ENCODE measurements at regions not wholly inside any gene's neighbourhood (a gene's known extent, or its start where the extent isn't known, plus 50 kb on each side); places are given as distances from the start of the nearest gene placed in this dataset.

DNA sequence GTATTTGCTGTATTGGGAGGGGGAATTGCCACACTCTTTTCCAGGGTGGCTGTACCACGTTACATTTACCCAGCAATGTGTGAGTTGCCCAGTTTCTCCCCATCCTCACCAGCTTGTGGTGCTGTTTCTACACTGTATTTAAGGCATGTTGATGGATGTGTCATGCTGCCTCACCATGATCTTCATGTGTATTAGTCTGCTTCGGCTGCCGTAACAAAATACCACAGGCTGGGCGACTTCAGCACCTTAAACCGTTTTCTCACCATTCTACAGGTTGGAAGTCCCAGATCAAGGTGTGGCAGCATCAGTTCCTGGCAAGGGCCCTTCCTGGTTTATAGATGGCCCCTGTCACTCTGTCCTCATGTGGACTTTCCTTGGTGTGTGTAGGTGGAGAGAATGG is 169.7 kb downstream of the IGLL1 start:
- no peak for DNase-seq (ENCODE audit: low spot score)

DNA sequence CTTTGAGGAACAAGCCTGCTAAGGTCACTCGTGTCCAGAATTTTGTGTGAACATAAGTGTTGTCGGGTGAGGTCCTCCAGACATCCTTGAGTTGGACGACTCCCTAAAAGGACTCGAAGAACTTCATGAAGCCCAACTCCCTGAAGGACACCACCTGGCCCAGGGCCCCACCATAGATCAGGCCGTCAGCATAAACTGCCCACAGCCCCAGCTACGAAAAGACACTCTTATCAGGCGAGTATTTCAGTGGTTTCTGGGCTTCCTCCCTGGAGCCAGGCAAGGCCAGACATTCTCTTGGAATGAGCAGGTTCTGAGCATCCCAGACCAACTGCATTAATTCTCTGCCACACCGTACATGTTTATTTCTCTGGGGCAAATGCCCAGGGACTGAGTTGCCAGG is 170.1 kb downstream of the IGLL1 start:
- DNase-seq (ENCODE audit: low spot score), result no peak

GRCh38 chr22:23408321-23408720 is 171.8 kb downstream of the IGLL1 start:
- DNase-seq (ENCODE audit: low spot score), result no peak

DNA sequence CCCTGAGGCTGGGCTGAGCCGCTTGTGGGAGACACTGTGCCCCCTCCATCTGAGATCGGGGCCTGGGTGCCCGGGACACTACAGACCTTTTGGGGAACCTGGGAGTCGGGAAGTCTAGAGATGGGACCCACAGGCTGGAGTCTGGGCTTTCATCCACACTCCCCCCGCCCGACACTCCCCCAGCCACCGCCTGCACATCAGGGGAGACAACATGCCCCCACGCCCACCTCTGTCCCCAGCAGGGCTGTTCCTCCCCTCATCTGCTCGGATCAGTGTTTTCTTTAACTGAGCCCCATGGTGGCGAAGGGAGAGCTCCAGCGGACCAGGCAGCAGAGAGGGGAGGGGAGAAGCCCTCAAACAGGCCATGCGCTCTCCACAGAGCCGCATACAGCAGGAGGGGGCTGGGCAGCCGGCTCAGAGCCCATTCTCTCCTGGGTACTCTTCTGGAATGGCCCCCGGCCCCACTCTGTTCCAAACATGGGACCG is 174.7 kb downstream of the IGLL1 start:
- no peak for DNase-seq (ENCODE audit: low spot score)

DNA sequence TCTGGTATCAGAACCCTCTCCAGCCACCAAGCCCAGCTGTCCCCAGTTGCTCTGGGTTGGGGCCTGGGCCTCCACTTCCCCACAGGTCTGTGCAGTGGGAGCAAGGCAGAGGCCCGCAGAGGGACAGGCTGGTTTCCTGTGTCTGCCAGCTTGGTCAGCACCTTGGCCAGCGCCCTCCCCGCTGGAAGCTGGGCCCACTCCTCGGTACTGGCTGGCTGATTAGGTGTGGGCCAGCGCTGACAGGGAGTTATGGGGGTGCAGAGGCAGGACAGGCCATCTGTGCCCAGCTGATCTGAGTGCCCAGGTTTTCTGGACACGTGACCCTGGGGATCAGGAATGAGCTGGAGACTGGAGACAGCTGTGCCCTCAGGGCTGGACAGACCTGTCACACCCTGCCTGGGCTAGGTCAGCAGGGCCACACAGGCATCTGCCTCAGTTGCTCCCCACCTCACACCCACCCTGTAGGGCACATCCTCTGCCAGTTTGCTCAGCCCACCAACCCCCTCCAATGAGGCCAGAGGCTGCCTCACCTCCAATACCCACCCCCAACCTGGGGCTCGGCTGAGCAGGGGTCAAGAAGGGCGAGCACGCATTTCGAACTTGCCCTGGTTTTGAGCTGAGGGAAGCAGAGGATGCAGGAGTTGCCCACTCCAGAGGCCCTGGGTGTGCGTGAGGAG is 175.3 kb downstream of the IGLL1 start:
- DNase-seq (ENCODE audit: low spot score), result no peak

GRCh38 chr22:23403720-23404688 is 176.1 kb downstream of the IGLL1 start:
- DNase-seq (ENCODE audit: low spot score), result no peak

DNA sequence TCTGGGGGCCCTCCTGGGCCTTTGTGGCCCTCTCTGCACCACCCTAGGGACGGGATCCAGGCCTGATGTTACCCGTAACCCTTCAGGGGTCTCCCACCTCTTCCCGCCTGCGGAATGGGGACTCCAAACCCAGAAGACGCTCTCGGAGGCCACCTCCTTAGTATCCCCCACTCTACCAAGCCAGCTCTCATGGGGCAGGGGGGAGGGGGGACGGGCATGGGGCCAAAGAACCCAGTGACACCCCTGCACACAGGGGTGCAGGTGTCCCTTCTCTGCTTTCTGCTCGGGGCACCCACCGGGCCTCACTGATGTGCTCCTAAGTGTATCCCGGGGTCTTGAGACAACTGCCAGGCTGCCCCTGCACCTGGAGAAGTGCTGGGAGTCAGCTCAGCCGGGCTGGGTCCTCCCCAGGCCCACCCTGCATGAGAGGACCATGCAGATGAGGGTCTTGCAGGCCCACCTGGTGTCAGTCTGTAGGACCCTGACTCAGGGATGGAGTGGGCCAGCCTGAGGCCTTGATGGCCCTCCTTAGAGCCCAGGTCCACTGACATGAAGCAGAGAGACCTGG is 176.9 kb downstream of the IGLL1 start:
- DNase-seq (ENCODE audit: low spot score), result no peak

DNA sequence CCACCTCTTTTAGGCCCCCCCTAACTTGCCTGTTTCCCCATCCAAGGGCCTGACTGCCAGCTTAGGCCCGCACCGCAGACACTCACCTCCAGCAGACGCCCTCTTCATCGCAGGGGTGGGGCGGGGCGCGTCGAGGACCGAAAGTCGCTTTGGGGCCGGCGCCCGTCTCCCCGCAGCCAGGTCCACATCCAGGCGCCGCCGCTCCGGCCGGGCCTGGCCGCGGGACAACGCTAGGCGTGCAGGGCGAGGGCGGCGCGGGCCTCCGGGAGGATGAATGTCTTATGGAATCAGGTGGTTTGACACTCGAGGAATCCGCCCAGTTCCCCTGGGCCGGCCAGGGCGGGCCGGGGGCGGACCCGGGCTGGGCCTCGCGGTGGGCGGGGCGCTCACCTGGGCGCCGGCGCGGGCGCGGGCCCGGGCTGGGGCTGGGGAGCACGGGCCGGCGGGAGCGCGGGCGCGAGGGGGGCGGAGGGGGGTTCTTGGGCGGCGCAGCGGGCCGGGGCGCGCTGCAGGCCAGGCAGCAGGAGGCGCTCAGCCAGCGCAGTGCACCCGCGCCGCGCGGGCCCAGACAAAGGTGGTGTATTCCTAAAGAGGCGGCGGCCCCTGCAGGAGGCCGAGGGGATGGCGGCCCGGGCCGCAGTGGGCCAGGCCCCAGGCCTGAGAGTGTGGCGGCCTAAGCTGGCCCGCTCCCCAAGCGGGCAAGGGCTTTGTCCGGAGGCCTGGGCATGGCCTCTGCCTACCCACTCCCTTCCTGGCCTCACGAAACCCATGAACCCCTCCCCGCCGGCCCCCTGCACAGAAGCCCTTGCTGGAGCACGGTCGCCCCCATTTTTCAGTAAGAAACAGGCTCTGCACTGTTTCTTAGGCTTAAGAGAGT is 177.6 kb downstream of the IGLL1 start:
- DNase-seq (ENCODE audit: low spot score), result no peak

GRCh38 chr22:23401910-23402274 is 178.2 kb downstream of the IGLL1 start:
- no peak for DNase-seq (ENCODE audit: low spot score)

DNA sequence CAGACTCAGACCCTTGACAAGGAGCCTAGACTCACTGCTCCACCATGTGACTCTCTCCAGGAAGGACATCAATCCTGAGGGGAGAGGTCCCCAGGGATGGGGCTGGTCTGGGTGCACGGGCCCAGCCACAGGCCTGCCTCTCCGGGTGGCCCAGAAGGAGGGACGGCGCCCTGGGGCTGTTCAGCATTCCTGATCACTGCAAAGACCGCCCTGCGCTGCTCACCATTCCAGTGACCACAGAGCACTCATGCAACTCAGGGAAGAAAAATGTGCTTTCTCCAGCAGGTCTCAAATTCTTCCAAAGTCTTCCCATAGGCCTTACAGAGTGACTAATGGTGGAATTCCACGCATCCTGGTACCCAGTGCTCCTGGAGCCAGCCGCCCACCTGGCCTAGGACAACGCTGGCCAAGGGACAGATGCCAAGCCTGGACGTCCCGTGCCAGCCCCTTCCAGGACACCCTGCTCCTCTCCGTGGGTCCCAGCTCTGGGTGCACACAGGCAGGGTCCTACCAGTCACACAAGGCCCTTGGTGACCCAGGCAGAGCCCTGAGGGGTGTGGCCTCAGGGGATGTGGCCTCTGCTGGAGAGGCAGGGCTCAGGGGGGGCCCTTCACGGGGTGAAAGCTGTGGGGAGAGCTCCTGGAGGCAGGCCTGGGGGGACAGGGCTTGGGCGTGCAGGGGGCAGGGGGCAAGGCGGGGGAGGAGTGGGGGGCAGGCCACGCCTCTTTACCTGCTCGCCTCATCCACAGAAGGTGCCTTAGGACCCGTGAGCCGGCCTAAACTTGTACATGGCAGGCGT is 178.8 kb downstream of the IGLL1 start:
- peak; percentile 83 for DNase-seq (ENCODE audit: low spot score)

DNA sequence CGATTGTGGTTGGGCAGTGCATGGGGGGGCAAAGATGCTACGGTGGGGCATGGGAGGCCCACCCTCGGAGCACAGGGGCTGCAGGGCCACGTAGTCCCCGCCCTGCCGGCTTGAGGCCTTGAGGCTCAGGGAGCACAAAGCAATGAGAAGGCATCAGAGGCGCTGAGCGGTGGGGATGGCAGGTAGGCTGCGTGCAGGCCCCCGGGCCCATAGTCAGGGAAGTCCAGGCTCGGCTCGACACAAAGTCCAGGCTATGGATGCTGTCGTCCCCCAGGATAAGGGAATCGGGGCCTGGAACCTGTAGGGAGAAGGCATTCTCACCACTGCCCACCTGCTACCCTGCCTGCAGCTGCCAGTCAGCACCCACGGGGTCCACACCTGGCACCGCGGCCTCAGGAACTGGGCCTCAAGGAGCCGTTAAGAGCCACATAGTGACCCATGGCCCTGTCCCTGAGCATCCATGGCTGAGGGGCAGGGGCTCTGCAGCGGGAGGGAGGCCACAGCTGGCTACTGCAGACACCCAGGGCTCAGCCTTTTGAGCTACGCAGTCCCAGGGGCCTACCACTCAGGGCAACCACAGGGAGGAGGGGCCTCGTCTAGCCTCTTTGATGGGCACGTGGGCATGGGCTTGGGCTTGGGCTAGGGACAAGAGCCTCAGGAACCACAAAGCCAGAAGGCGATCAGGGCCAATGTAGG is 179.7 kb downstream of the IGLL1 start:
- DNase-seq (ENCODE audit: low spot score), result no peak

DNA sequence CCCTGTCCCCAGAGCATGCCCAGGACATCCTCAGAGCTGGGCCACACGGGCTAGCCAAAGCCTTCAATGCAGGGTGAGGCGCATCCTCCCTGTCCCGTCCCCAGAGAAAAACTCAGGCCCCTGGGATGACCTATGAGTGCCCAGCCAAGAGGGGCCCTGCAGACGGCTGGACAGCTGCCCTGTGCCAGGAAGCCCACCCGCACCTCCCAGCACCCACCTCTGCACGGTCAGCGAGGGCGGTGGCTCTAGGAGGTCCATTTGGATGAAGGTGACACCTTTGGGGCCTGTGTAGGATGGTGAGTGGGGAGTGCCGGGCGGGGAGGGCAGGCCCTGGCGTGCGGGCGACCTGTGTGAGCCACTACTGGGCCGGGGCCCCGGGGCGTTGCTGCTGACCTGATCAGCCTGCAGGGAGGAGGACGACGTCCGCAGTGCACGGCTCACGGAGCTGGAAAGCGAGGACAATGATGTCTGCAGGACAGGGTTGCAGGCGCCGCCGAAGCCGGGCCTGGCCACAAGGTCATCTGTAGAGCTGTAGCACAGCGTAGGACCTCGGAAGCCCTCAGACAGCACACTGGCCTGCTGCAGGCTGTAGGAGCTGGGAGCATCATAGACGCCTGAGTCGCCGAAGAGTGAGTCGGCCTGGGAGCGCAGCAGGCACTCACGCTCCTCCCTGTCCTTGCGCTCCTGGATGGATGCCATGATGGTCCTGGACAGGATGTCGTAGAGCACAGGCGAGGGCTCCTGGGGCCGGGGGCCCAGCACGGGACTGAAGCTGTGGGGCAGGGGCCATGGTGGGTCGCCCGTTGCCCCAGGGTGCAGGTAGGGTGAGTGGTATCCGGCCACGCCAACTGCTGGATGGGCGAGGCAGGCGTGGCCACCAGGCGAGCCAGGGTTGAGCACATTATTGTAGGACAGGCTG is 180.5 kb downstream of the IGLL1 start:
- DNase-seq (ENCODE audit: low spot score), result no peak

DNA sequence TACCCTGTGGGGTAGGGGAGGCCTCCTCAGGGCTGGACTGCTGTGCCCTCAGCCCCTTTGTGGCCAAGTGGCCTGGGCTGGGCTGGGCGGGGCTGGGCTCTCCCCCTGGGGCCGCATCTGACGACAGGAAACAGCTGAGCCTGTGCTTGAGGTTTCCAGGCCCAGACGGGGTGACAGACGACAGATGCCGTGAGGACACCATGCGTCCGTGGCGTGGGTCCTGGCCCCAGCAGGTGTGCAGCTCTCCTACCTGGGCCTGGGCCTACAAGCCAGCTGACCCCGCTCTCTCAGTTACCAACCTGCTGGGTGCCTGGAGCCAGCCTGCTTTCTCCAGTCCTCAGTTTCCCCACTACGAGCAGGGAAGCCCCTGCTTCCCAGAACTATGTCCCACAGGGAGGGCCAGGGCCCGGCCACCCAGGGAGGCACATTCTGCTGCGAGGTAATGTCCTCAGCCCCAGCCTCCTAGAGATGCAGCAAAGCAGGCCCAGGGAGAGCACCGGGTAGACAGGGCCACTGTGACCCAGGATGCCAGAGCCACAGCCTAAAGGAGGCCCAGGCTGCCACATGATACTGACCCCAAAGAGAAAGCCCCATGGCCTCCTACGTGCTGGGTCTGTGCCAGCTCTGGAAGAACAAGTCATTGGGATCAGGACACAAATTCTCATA is 181.3 kb downstream of the IGLL1 start:
- DNase-seq (ENCODE audit: low spot score), result no peak

DNA sequence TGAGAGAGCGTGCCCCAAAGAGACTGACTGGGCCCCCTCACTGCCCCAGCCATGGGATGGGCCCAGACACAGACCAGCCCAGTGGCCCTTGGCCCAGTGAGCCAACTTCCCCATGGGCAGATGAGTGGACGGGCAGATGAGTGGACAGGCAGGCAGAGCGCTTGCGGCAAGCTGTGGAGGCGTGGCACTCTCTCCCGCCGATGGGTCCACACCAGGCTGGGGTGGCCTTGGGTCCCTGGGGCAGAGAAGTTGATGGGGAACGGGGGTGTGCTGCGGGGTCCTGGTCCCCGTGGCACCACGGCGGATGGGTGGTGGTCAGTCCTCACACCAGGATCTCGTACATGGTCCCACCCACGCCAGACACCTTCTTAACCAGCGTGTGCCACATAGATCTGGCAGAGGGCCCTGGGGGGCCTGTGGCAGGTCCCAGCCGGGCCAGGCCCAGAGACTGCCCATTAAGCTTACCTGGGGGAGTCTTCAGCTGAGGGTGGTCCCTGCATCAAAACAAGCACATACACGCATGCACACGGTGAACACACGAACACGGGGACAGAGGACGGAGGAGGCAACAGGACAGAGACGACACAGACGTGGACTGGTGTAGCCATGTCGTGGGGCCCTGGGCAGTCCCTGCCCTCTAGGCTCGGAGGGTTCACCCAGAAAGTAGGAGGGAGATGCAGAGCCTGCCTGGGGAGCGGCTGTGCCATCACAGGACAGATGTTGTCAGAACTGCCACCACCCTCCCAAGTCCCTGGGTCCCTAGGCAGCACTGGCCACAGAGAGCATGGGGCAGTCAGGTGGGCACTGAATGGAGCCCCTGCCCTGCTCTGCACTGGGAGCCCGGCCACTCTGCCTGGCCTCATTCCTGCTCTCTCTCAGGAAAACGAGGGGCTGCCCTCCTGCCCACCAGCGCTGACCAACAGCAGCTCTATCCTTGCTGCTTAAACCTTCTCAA is 182.2 kb downstream of the IGLL1 start:
- no peak for DNase-seq (ENCODE audit: low spot score)

DNA sequence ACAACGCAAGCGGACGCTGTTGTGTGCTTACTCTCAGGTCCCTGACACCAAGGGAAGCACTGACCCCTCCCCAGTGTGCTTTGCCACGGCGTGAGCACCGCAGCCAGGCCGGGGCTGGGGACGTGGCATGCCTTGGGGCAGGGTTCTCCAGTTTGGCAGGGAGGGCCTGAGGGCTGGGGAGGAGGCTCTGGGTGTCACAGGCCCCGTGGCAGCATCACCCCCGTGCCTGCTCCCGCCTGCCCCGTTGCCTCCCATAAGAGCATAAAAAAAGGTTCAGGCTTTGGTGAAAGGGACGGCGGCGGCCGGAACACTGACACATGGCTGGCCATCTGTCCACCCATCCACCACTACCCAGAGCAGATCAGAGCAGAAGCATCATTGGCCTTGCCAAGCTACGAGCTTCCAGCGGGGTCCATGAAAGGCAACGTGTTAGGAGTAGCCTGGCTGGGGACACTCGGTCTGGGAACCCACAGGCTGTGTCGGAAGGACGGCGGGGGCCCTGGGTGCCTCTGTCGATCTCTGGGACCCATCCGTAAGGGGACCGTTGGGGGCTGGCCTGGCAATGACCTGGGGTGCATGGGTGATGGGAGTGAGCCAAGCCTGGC is 183.0 kb downstream of the IGLL1 start:
- DNase-seq (ENCODE audit: low spot score), result no peak

DNA sequence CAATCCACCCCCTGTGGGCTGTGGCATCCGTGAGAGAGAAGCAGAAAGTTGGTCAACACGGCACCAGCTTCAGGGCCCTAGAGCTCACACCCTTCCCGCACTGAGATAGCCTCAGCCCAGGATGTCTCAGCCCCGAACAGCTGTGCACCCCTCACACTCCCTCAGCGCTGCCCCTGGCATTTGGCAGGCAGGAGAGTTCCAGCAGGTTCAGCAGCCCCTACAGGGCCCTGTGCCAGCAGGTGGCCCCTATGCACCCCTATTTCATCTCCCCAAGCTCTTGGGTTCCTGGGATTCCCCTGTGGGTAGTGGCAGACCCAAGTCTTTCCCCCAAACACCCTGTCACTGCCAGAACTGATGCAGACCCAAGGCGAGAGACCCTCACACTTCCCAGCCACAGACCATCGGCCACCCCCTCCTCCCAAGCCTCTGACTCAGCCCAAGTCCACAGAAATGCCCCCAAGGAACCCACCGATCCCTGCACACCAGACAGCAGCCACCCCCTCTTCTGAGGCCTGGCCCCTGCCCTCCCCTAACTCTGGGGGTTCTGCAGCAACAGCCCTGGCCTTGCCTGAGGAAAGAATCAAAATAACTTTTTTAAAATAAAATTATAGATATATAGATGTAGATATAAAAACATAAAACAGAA is 183.6 kb downstream of the IGLL1 start:
- no peak for DNase-seq (ENCODE audit: low spot score)

Measured in A172 (cell line).